HG03378 (cell line): ENCODE measurements at regions not wholly inside any gene's neighbourhood (a gene's known extent, or its start where the extent isn't known, plus 50 kb on each side); places are given as distances from the start of the nearest gene placed in this dataset.
A peak's percentile ranks its signal among the peaks of the same experiment; 100 is the strongest.

Source experiments
- ATAC-seq: cut with Tn5 transposase; IDR thresholded peaks from one replicate; pipeline ENCODE4 v1.9.1; 2021; ENCODE audit warnings: mild to moderate bottlenecking, moderate library complexity; ENCODE audit not compliant: unreplicated experiment

GRCh38 chr2:36068086-36068485, 287.5 kb upstream of the CRIM1 start:
- no peak for ATAC-seq

GRCh38 chr2:36060133-36060532, 295.4 kb upstream of the CRIM1 start:
- ATAC-seq, result peak; percentile 5

DNA sequence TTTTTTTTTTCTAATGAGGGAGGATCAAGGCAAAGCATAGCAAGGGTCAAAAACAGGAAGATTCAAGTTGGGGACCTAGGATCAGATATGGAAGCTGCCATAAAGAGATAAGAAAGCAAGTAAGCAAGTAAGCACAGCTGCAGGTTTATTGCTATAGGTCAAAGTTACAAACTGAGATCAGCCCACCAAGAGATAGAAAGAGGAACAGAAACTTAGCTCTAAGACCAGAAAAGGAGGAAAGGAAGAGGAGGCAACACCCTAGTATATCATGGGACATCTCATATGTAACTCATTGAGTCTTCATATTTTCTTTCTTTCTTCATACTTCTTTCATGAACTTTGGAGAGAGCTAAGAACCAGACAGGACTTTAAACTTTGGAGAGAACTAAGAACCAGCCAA, 295.9 kb upstream of the CRIM1 start:
- ATAC-seq, result peak; percentile 100

GRCh38 chr2:36058953-36059352, 296.6 kb upstream of the CRIM1 start:
- no peak for ATAC-seq

- no peak for ATAC-seq
Observed at GRCh38 chr2:36058076-36058475, 297.5 kb upstream of the CRIM1 start.

GRCh38 chr2:36052819-36053218, 302.8 kb upstream of the CRIM1 start:
- ATAC-seq, result no peak

DNA sequence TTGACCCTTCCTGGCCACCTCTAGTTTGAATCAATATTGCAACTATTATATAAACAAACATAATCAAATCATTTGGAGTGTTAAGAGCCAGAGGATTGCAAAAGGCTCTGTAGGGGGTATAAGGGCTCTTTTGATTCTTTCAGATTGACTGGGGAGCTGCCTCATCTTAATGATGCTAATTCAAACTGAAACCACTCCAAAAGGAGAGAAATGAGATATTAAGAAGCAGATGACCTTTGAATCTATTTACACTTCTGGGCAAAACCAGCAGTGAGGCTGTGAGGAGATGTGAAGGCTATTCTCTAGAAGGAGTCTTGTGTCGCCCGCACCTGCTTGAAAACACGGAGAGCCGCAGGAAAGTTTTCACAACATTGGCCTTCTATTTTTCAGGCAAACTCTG, 311.2 kb upstream of the CRIM1 start:
- ATAC-seq, result no peak

- ATAC-seq, result no peak
Observed at GRCh38 chr2:36035137-36035536, 320.4 kb upstream of the CRIM1 start.

GRCh38 chr2:36032046-36032445, 323.5 kb upstream of the CRIM1 start:
- no peak for ATAC-seq

- no peak for ATAC-seq
Observed at GRCh38 chr2:36031471-36031870, 324.1 kb upstream of the CRIM1 start.

DNA sequence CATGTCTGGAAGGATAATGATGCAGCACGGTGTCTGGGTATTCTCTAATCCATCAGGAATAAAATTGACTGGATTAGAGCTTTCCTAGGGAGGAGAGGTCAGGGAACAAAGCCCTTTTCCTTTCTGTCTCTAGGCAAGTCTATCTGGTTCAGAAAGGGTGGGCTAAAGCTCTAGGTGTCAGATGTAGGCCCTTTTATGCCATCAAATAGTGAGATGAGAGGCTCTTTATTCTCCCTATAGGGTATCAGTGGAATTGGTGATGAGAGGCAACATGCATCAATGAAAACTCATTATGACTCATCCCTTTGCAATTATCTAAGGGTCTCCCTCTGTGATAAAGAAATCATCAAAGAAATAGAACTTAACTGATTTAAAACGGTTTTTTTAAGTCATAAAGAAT, 328.0 kb upstream of the CRIM1 start:
- no peak for ATAC-seq

DNA sequence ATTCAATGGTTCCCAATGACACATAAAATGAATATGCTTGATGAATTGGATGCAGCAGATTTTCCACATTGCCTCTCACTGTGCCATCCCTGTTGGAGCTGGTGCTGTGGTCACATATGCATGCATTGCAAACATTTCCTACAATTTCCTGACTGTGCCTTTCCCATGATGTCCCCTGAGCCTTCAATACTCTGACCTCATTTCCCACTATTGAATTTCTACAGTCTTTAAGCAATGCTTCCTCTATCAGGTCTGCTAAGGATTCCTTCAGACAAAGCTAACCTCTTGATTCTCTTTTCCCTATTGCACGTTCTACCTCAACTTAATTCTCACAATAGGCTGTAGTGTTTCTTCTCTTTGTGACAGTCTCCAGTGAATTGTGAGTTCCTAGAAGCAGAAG, 342.5 kb upstream of the CRIM1 start:
- no peak for ATAC-seq

GRCh38 chr2:36006444-36006843, 349.1 kb upstream of the CRIM1 start:
- no peak for ATAC-seq

- ATAC-seq, result no peak
Observed at GRCh38 chr2:36002941-36003340, 352.6 kb upstream of the CRIM1 start.

DNA sequence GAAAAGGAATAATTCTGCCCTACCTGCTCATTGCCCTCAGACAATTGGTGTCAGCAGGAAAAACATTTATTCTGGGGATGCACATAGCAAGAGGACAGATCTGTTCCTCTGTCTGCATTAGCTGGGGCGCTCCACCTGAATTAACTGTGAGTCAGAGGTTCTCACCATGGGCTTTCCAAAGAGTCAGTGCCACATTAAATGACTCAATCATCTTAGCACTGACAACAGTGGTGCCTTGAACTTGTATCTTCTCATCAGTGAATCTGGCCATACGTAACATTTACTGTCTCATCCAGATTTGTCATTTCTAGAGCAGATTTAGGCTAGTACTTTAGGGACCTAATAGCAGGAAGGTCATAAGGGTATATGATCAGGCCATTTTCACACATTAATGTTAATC, 358.1 kb upstream of the CRIM1 start:
- ATAC-seq, result no peak

GRCh38 chr2:35989503-35989902, 366.1 kb upstream of the CRIM1 start:
- no peak for ATAC-seq

- ATAC-seq, result no peak
Observed at GRCh38 chr2:35989040-35989439, 366.5 kb upstream of the CRIM1 start.

DNA sequence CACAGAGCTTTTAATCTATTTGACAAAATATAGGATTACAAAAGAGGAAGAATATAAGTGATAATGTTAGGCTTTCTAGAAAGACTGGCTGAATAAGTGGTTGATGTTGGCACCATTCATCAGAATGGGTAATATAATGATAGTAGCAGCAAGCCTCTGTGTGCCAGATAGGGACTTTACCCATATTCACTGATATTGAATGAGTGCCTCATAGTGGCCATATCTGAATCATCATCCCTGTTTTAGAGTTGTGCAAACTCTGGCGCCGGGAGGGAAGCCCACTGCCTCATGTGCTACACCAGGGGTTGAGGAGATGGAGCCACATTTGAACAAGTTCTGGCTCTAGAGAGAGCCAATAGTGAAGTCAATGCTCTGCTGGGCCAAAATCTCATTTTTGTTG, 368.7 kb upstream of the CRIM1 start:
- no peak for ATAC-seq

DNA sequence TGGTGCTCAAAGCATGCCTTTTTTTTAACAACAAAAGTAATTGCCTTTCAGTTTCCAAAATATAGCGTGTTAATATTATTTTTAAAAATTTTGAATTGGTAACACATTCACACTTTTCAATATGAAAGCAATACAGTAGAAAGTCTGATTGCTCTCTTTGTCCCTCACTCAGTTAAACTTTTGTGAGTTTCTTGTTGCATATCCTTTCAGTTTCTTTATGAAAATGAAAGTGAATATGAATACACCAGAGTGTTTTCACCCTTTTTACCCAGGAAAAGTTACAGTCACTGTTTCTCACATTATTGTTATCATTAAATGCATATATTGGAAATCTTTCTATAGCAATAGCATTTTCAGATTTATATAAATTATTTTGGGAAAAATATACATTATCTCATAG, 377.4 kb upstream of the CRIM1 start:
- peak; percentile 98 for ATAC-seq

GRCh38 chr2:35976611-35977010, 379.0 kb upstream of the CRIM1 start:
- no peak for ATAC-seq

DNA sequence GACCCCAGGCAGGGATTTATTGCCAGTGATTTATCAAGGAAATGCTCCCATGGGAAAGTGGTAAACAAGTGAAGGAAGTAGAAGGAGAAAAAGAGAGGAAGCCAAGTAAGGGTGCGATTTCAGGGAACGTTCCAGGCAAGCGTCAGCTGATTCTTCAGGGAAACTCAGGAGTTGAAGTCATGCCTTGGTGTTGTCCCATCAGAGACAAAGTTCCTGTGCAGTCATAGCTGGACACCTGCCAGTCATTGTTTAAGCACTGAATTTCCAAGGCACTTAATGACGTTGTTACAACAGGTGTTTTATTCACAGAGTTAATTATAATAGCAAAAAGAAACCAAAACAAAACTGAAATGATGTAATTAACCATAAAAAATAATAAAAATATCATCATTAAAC, 381.8 kb upstream of the CRIM1 start:
- no peak for ATAC-seq

GRCh38 chr2:35973132-35973736, 382.3 kb upstream of the CRIM1 start:
- peak; percentile 89 for ATAC-seq

DNA sequence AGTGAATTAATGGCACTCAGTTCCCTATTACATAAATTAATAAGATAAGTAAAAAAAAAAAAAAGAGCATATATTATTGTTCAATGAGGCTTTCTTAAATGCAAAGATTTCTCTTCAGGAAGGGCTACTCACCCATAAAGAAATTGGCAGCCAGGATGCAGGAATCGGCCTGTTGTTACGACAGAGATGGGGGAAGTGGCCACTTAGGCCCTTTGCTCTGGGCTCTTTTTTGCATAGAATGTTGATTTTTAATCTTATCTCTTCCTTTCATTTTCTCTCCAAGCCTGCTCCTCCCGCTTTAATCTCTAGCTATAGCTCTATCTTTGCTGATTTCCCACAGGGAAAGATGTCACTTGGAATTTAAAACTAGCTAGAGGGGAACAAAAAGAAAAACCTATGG, 391.8 kb upstream of the CRIM1 start:
- ATAC-seq, result no peak

GRCh38 chr2:35963357-35963756, 392.2 kb upstream of the CRIM1 start:
- ATAC-seq, result no peak
